Activated T-cell treated with anti-CD3 and anti-CD28 coated beads, Interleukin-2, amount 50 U/mL, for 1 hour (primary cell): ENCODE measurements at regions not wholly inside any gene's neighbourhood (a gene's known extent, or its start where the extent isn't known, plus 50 kb on each side); places are given as distances from the start of the nearest gene placed in this dataset.

Source experiments
- DNase-seq: peaks from one replicate; pipeline ENCODE4 v3.0.0-alpha.2; 2020

GRCh38 chr14:98835051-98835824 is 436.8 kb downstream of the BCL11B start:
- no peak for DNase-seq

GRCh38 chr14:98835825-98836100 is 436.2 kb downstream of the BCL11B start:
- DNase-seq = no peak

GRCh38 chr14:98840091-98840490 is 431.9 kb downstream of the BCL11B start:
- DNase-seq = no peak

GRCh38 chr14:98840511-98840910 is 431.5 kb downstream of the BCL11B start:
- DNase-seq = no peak

- no peak for DNase-seq
Measured at GRCh38 chr14:98844456-98844855, 427.5 kb downstream of the BCL11B start.

GRCh38 chr14:98847521-98848468 is 424.2 kb downstream of the BCL11B start:
- no peak for DNase-seq

- no peak for DNase-seq
Measured at GRCh38 chr14:98853063-98853729, 418.8 kb downstream of the BCL11B start.

- no peak for DNase-seq
Measured at GRCh38 chr14:98855926-98856715, 415.9 kb downstream of the BCL11B start.

- no peak for DNase-seq
Measured at GRCh38 chr14:98858158-98858557, 413.8 kb downstream of the BCL11B start.

- no peak for DNase-seq
Measured at GRCh38 chr14:98858561-98858960, 413.4 kb downstream of the BCL11B start.

GRCh38 chr14:98859301-98859700 is 412.7 kb downstream of the BCL11B start:
- DNase-seq = no peak

GRCh38 chr14:98864211-98864610 is 407.8 kb downstream of the BCL11B start:
- no peak for DNase-seq

- no peak for DNase-seq
Measured at GRCh38 chr14:98867146-98867545, 404.9 kb downstream of the BCL11B start.

- DNase-seq = no peak
Measured at GRCh38 chr14:98867726-98868125, 404.3 kb downstream of the BCL11B start.

GRCh38 chr14:98868866-98869265 is 403.1 kb downstream of the BCL11B start:
- DNase-seq = no peak

GRCh38 chr14:98871796-98872195 is 400.2 kb downstream of the BCL11B start:
- no peak for DNase-seq

GRCh38 chr14:98877065-98877464 is 394.9 kb downstream of the BCL11B start:
- DNase-seq = no peak

GRCh38 chr14:98878282-98878681 is 393.7 kb downstream of the BCL11B start:
- DNase-seq = no peak

- DNase-seq = no peak
Measured at GRCh38 chr14:98886982-98887381, 385.0 kb downstream of the BCL11B start.

- DNase-seq = no peak
Measured at GRCh38 chr14:98888281-98888680, 383.7 kb downstream of the BCL11B start.

- DNase-seq = no peak
Measured at GRCh38 chr14:98888927-98889835, 382.8 kb downstream of the BCL11B start.

GRCh38 chr14:98889836-98890185 is 382.2 kb downstream of the BCL11B start:
- no peak for DNase-seq
